GM18505 (cell line): ENCODE measurements at regions not wholly inside any gene's neighbourhood (a gene's known extent, or its start where the extent isn't known, plus 50 kb on each side); places are given as distances from the start of the nearest gene placed in this dataset.

Experiments used
- ATAC-seq: cut with Tn5 transposase; IDR thresholded peaks from one replicate; pipeline ENCODE4 v1.9.1; 2021; ENCODE audit not compliant: unreplicated experiment
- POLR2A ChIP-seq: IDR thresholded peaks from 4 replicates; pipeline ENCODE4 v1.6.1; 2011; ENCODE audit warnings: borderline replicate concordance; ENCODE audit not compliant: insufficient read depth, insufficient read length; ENCODE audit errors: extremely low read depth

- ATAC-seq: no peak
- no peak for TF ChIP-seq POLR2A
Measured at GRCh38 chr2:611519-611918, 65.7 kb downstream of the TMEM18 start.

- no peak for ATAC-seq
- TF ChIP-seq POLR2A: no peak
Measured at GRCh38 chr2:610491-610890, 66.7 kb downstream of the TMEM18 start.

- no peak for TF ChIP-seq POLR2A
- ATAC-seq: no peak
Measured at GRCh38 chr2:609881-610280, 67.3 kb downstream of the TMEM18 start.

GRCh38 chr2:609449-609848 is 67.8 kb downstream of the TMEM18 start:
- no peak for TF ChIP-seq POLR2A
- ATAC-seq: no peak

GRCh38 chr2:608711-609110 is 68.5 kb downstream of the TMEM18 start:
- ATAC-seq: no peak
- no peak for TF ChIP-seq POLR2A

GRCh38 chr2:608297-608696 is 68.9 kb downstream of the TMEM18 start:
- TF ChIP-seq POLR2A: no peak
- ATAC-seq: no peak

GRCh38 chr2:607709-608108 is 69.5 kb downstream of the TMEM18 start:
- no peak for TF ChIP-seq POLR2A
- ATAC-seq: no peak

- no peak for TF ChIP-seq POLR2A
Measured at GRCh38 chr2:607172-607571, 70.0 kb downstream of the TMEM18 start.

GRCh38 chr2:605674-606608 is 71.3 kb downstream of the TMEM18 start:
- ATAC-seq: no peak
- no peak for TF ChIP-seq POLR2A

More at GRCh38 chr2:607172-607571, 70.0 kb downstream of the TMEM18 start:
- ATAC-seq: no peak

GRCh38 chr2:604854-605524 is 72.2 kb downstream of the TMEM18 start:
- ATAC-seq: no peak
- TF ChIP-seq POLR2A: no peak

GRCh38 chr2:604385-604784 is 72.8 kb downstream of the TMEM18 start:
- TF ChIP-seq POLR2A: no peak
- ATAC-seq: no peak

- no peak for ATAC-seq
Measured at GRCh38 chr2:603869-604268, 73.3 kb downstream of the TMEM18 start.

GRCh38 chr2:603427-603826 is 73.8 kb downstream of the TMEM18 start:
- no peak for TF ChIP-seq POLR2A
- ATAC-seq: no peak

More at GRCh38 chr2:603869-604268, 73.3 kb downstream of the TMEM18 start:
- TF ChIP-seq POLR2A: no peak
